H1 (cell line): ENCODE measurements at regions not wholly inside any gene's neighbourhood (a gene's known extent, or its start where the extent isn't known, plus 50 kb on each side); places are given as distances from the start of the nearest gene placed in this dataset.

ENCODE experiments used
- FOSL1 ChIP-seq: IDR thresholded peaks from 2 replicates; pipeline ENCODE4 v1.6.1; 2011; ENCODE audit warnings: mild to moderate bottlenecking, low read depth, low read length, moderate library complexity; ENCODE audit not compliant: insufficient read depth
- JUND ChIP-seq: IDR thresholded peaks from 2 replicates; pipeline ENCODE4 v1.6.1; 2011; ENCODE audit warnings: mild to moderate bottlenecking, improper control_type of control experiment, low read length
- MAFK ChIP-seq: IDR thresholded peaks from 2 replicates; pipeline ENCODE4 v1.6.1; 2012; ENCODE audit warnings: low read depth, mild to moderate bottlenecking, improper control_type of control experiment, low read length
- NRF1 ChIP-seq: IDR thresholded peaks from 2 replicates; pipeline ENCODE4 v1.6.1; 2011; ENCODE audit warnings: mild to moderate bottlenecking, low read depth, low read length, improper control_type of control experiment
- SIRT6 ChIP-seq: IDR thresholded peaks from one replicate; pipeline ENCODE4 v1.7.1; 2012; ENCODE audit warnings: low read length, inconsistent platforms
- SP4 ChIP-seq: IDR thresholded peaks from 2 replicates; pipeline ENCODE4 v1.6.1; 2012; ENCODE audit warnings: low read length, inconsistent platforms
- ZNF274 ChIP-seq: IDR thresholded peaks from 2 replicates; pipeline ENCODE4 v1.7.0; 2012; ENCODE audit warnings: low read length, borderline replicate concordance; ENCODE audit errors: extremely low read depth
- TF ChIP-seq, protein P1 (sequence below): fragments of 300-600 bp; sonication (generic); IDR thresholded peaks from 2 replicates; pipeline ENCODE4 v1.7.1; 2012; ENCODE audit warnings: low read length, moderate library complexity, mild to moderate bottlenecking, inconsistent platforms; ENCODE audit not compliant: insufficient replicate concordance

DNA sequence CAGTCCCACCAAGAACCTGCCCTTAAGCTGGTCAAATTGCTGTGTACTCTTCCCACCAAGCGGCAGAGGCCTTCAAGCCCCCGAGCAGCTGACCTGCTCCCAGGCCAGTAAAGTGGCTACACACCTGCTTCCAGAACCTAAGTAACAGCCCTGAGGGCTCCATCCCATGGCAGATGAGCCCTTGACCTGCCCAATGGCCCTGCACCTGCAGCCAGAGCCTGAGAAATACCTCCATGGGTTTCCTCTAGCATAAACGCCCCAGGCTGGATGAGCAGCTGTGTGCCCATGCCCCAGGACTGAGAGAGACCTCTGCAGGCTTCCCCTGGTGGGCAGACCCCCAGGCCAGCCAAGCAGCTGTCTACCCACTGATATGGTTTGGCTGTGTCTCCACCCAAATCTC lies 123.0 kb upstream of the LAMA2 start (continued):
- TF ChIP-seq, protein P1, sequence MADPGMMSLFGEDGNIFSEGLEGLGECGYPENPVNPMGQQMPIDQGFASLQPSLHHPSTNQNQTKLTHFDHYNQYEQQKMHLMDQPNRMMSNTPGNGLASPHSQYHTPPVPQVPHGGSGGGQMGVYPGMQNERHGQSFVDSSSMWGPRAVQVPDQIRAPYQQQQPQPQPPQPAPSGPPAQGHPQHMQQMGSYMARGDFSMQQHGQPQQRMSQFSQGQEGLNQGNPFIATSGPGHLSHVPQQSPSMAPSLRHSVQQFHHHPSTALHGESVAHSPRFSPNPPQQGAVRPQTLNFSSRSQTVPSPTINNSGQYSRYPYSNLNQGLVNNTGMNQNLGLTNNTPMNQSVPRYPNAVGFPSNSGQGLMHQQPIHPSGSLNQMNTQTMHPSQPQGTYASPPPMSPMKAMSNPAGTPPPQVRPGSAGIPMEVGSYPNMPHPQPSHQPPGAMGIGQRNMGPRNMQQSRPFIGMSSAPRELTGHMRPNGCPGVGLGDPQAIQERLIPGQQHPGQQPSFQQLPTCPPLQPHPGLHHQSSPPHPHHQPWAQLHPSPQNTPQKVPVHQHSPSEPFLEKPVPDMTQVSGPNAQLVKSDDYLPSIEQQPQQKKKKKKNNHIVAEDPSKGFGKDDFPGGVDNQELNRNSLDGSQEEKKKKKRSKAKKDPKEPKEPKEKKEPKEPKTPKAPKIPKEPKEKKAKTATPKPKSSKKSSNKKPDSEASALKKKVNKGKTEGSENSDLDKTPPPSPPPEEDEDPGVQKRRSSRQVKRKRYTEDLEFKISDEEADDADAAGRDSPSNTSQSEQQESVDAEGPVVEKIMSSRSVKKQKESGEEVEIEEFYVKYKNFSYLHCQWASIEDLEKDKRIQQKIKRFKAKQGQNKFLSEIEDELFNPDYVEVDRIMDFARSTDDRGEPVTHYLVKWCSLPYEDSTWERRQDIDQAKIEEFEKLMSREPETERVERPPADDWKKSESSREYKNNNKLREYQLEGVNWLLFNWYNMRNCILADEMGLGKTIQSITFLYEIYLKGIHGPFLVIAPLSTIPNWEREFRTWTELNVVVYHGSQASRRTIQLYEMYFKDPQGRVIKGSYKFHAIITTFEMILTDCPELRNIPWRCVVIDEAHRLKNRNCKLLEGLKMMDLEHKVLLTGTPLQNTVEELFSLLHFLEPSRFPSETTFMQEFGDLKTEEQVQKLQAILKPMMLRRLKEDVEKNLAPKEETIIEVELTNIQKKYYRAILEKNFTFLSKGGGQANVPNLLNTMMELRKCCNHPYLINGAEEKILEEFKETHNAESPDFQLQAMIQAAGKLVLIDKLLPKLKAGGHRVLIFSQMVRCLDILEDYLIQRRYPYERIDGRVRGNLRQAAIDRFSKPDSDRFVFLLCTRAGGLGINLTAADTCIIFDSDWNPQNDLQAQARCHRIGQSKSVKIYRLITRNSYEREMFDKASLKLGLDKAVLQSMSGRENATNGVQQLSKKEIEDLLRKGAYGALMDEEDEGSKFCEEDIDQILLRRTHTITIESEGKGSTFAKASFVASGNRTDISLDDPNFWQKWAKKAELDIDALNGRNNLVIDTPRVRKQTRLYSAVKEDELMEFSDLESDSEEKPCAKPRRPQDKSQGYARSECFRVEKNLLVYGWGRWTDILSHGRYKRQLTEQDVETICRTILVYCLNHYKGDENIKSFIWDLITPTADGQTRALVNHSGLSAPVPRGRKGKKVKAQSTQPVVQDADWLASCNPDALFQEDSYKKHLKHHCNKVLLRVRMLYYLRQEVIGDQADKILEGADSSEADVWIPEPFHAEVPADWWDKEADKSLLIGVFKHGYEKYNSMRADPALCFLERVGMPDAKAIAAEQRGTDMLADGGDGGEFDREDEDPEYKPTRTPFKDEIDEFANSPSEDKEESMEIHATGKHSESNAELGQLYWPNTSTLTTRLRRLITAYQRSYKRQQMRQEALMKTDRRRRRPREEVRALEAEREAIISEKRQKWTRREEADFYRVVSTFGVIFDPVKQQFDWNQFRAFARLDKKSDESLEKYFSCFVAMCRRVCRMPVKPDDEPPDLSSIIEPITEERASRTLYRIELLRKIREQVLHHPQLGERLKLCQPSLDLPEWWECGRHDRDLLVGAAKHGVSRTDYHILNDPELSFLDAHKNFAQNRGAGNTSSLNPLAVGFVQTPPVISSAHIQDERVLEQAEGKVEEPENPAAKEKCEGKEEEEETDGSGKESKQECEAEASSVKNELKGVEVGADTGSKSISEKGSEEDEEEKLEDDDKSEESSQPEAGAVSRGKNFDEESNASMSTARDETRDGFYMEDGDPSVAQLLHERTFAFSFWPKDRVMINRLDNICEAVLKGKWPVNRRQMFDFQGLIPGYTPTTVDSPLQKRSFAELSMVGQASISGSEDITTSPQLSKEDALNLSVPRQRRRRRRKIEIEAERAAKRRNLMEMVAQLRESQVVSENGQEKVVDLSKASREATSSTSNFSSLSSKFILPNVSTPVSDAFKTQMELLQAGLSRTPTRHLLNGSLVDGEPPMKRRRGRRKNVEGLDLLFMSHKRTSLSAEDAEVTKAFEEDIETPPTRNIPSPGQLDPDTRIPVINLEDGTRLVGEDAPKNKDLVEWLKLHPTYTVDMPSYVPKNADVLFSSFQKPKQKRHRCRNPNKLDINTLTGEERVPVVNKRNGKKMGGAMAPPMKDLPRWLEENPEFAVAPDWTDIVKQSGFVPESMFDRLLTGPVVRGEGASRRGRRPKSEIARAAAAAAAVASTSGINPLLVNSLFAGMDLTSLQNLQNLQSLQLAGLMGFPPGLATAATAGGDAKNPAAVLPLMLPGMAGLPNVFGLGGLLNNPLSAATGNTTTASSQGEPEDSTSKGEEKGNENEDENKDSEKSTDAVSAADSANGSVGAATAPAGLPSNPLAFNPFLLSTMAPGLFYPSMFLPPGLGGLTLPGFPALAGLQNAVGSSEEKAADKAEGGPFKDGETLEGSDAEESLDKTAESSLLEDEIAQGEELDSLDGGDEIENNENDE, result no peak
- TF ChIP-seq SIRT6, result no peak
- no peak for TF ChIP-seq FOSL1
- no peak for TF ChIP-seq SP4
- no peak for TF ChIP-seq MAFK
- TF ChIP-seq NRF1, result no peak
- no peak for TF ChIP-seq ZNF274
- no peak for TF ChIP-seq JUND
